Stimulated activated CD8-positive, alpha-beta memory T cell treated with anti-CD3 and anti-CD28 coated beads, Interleukin-15, amount 100 ng/mL, for 4 hours (primary cell): ENCODE measurements at regions not wholly inside any gene's neighbourhood (a gene's known extent, or its start where the extent isn't known, plus 50 kb on each side); places are given as distances from the start of the nearest gene placed in this dataset.

Source experiments
- DNase-seq, 2 donors: peaks; one replicate each; pipeline ENCODE4 v3.0.0-alpha.2; 2020; ENCODE audit warnings: low read depth in 2 of 2

- DNase-seq: no peak
These were observed 72.6 kb upstream of the DMAC1 start for GRCh38 chr9:7871977-7872730.

- no peak for DNase-seq
These were observed 69.8 kb upstream of the DMAC1 start for GRCh38 chr9:7869340-7869739.

- DNase-seq: no peak
These were observed 62.6 kb upstream of the DMAC1 start for GRCh38 chr9:7862170-7862569.

- no peak for DNase-seq
These were observed 61.5 kb upstream of the DMAC1 start for GRCh38 chr9:7861086-7861485.

- no peak for DNase-seq
These were observed 60.7 kb upstream of the DMAC1 start for GRCh38 chr9:7860335-7860709.

- no peak for DNase-seq
These were observed 60.2 kb upstream of the DMAC1 start for GRCh38 chr9:7859701-7860334.

- DNase-seq: no peak
These were observed 58.6 kb upstream of the DMAC1 start for GRCh38 chr9:7858166-7858565.

- DNase-seq: no peak
These were observed 55.2 kb upstream of the DMAC1 start for GRCh38 chr9:7854763-7855162.
